K562 (cell line): ENCODE measurements at regions not wholly inside any gene's neighbourhood (a gene's known extent, or its start where the extent isn't known, plus 50 kb on each side); places are given as distances from the start of the nearest gene placed in this dataset.

Experiments
- ATAC-seq: fragments of 200-7000 bp; cut with Tn5 transposase; 3 replicates; pipeline ENCODE4 v1.9.1; 2020; ENCODE audit warnings: moderate library complexity
- BruUV-seq: library from RNA; stranded (reverse); fragments of 400-500 nt; replicated peaks from 2 replicates; lab custom pipeline; 2021; lab: Mats Ljungman, UMichigan
- CTCF ChIA-PET: fragments of 300-600 bp; formaldehyde crosslinking; extraction: SDS; loops from one replicate; lab custom pipeline; 2021; ENCODE audit warnings: low intra/inter-chr PET ratio; lab: Yijun Ruan, JAX
- POLR2A ChIA-PET: fragments of 300-600, 350-650 bp; sonication (Branson Sonifier 250); formaldehyde crosslinking; extraction: SDS; loops from one replicate; lab custom pipeline; 2021; ENCODE audit warnings: antibody characterized with exemption, inconsistent platforms; lab: Yijun Ruan, JAX
- DNase-seq, 4 experiments: peaks; one replicate each; pipeline versions ENCODE4 v3.0.0 to v3.0.0-alpha.2; 2011 to 2018; ENCODE audit warnings: low spot score in 3 of 4, mixed read lengths in 3 of 4; ENCODE audit errors: extremely low read depth in 1 of 4
- FAIRE-seq: peaks from 2 replicates; lab custom pipeline; 2011; peaks lifted over from hg19 to GRCh38; lab: Jason Lieb, UNC
- H2AFZ ChIP-seq: 2 replicates; pipeline ENCODE4 v1.6.0; 2011; ENCODE audit warnings: low read depth, low read length, control low read depth, inconsistent platforms
- H3K27ac ChIP-seq: fragments of 200-600 bp; 3 replicates; pipeline ENCODE4 v1.8.0; 2011; ENCODE audit warnings: low read depth, mild to moderate bottlenecking, control low read depth, inconsistent platforms, low read length, moderate library complexity, mixed read lengths; ENCODE audit errors: extremely low read depth
- H3K27me3 ChIP-seq, 2 experiments: fragments of 300-600 bp in 1 of 2; 2 replicates in 1 of 2; 3 replicates in 1 of 2; pipeline versions ENCODE4 v1.6.0 to v1.8.0; 2011; ENCODE audit warnings: inconsistent platforms in 2 of 2, low read length in 2 of 2, mild to moderate bottlenecking in 1 of 2, mixed read lengths in 1 of 2, moderate library complexity in 1 of 2; ENCODE audit not compliant: control insufficient read depth in 2 of 2, insufficient read depth in 2 of 2
- H3K36me3 ChIP-seq: fragments of 300-600 bp; 3 replicates; pipeline ENCODE4 v1.8.0; 2011; ENCODE audit warnings: mild to moderate bottlenecking, low read length, inconsistent platforms; ENCODE audit not compliant: control insufficient read depth, insufficient read depth
- H3K4me1 ChIP-seq, 2 experiments: fragments of 200-600 bp in 1 of 2; replicated peaks in 1 of 2; 2 replicates in 1 of 2; 3 replicates in 1 of 2; pipeline versions ENCODE4 v1.5.1 to v1.8.0; 2011; ENCODE audit warnings: inconsistent platforms in 2 of 2, low read length in 2 of 2, mild to moderate bottlenecking in 1 of 2, mixed read lengths in 1 of 2, moderate library complexity in 1 of 2; ENCODE audit not compliant: control insufficient read depth in 2 of 2, insufficient read depth in 2 of 2
- H3K4me2 ChIP-seq: 2 replicates; pipeline ENCODE4 v1.6.1; 2011; ENCODE audit warnings: low read length, control low read depth, inconsistent platforms, mixed read lengths; ENCODE audit not compliant: insufficient read depth
- H3K4me3 ChIP-seq: fragments of 200-600 bp; sonication (generic), shearing (Covaris generic); 2 replicates; pipeline ENCODE4 v1.5.1; 2016; ENCODE audit warnings: control low read depth, inconsistent platforms
- H3K79me2 ChIP-seq: fragments of 200-600 bp; 3 replicates; pipeline ENCODE4 v1.8.0; 2011; ENCODE audit warnings: low read length, inconsistent platforms; ENCODE audit not compliant: control insufficient read depth, insufficient read depth
- H3K9ac ChIP-seq, 2 experiments: 2 replicates each; pipeline versions ENCODE4 v1.6.0 to v1.6.1; 2011; ENCODE audit warnings: low read depth in 2 of 2, low read length in 2 of 2, control low read depth in 1 of 2, inconsistent platforms in 1 of 2, mild to moderate bottlenecking in 1 of 2, mixed read lengths in 1 of 2; ENCODE audit not compliant: insufficient read depth in 1 of 2
- H3K9me1 ChIP-seq: one replicate; pipeline ENCODE4 v1.6.0; 2011; ENCODE audit warnings: inconsistent platforms, mild to moderate bottlenecking, low read length, moderate library complexity; ENCODE audit not compliant: control insufficient read depth, insufficient read depth
- H3K9me3 ChIP-seq: replicated peaks from 2 replicates; pipeline ENCODE4 v1.5.1; 2011; ENCODE audit warnings: low read depth, low read length, inconsistent platforms; ENCODE audit not compliant: control insufficient read depth, insufficient read depth
- H4K20me1 ChIP-seq: replicated peaks from 2 replicates; pipeline ENCODE4 v1.6.1; 2011; ENCODE audit warnings: low read length, inconsistent platforms, mixed read lengths; ENCODE audit not compliant: control insufficient read depth, insufficient read depth
- FUS ChIP-seq: fragments of 200-400 bp; formaldehyde crosslinking; optimal IDR thresholded peaks from 2 replicates; pipeline ENCODE3; 2017; ENCODE audit warnings: low read depth, low read length
- HNRNPUL1 ChIP-seq: fragments of 200-400 bp; formaldehyde crosslinking; IDR thresholded peaks from 2 replicates; pipeline ENCODE4 v1.6.1; 2017; ENCODE audit warnings: low read length
- KAT7 ChIP-seq: sonication (generic); formaldehyde crosslinking; IDR thresholded peaks from 2 replicates; pipeline ENCODE4 v1.8.0; 2022; ENCODE audit warnings: missing genetic modification reagents, mild to moderate bottlenecking, borderline replicate concordance
- KDM2B ChIP-seq: fragments of 250-450 bp; sonication (Bioruptor Pico); IDR thresholded peaks from 2 replicates; pipeline ENCODE4 v1.8.0; 2021; ENCODE audit warnings: mild to moderate bottlenecking, moderate library complexity
- KLF16 ChIP-seq: IDR thresholded peaks from 2 replicates; pipeline ENCODE4 v1.6.1; 2016; ENCODE audit warnings: antibody characterized with exemption
- POLR2A ChIP-seq: fragments of 450-650 bp; conservative IDR thresholded peaks from 2 replicates; pipeline ENCODE4 v1.6.1; 2016
- SNIP1 ChIP-seq: fragments of 450-650 bp; IDR thresholded peaks from 2 replicates; pipeline ENCODE4 v1.7.1; 2017; ENCODE audit warnings: low read depth, mild to moderate bottlenecking
- ZNF197 ChIP-seq: fragments of 200-800 bp; sonication (Bioruptor generic); IDR thresholded peaks from 2 replicates; pipeline ENCODE4 v1.6.1; 2016; ENCODE audit warnings: low read depth, missing genetic modification characterization, missing compliant biosample characterization
- ZNF696 ChIP-seq: fragments of 250-450 bp; sonication (Bioruptor Pico); conservative IDR thresholded peaks from 2 replicates; pipeline ENCODE4 v1.4.0; 2020; ENCODE audit warnings: mild to moderate bottlenecking, moderate library complexity
- WGBS: fragments of 100-300 bp; shearing (Covaris generic); methylation state at CpG from one replicate; pipeline ENCODE4 v1.1.6; 2016; ENCODE audit warnings: low coverage, mixed read lengths; ENCODE audit not compliant: insufficient coverage; ENCODE audit errors: missing lambda C conversion rate; 5-methylcytosine and 5-hydroxymethylcytosine counted together
- in situ Hi-C: fragments of 300-500 bp; cut with MboI; formaldehyde crosslinking; loops from 4 replicates; pipeline ENCODE4 v1.15.0; 2018; ENCODE audit warnings: inconsistent platforms, mixed read lengths
- intact Hi-C: fragments of 100-400 bp; cut with micrococcal nuclease; formaldehyde crosslinking; loops from 2 replicates; pipeline ENCODE4 v1.14.2; 2022
- TF ChIP-seq, protein P1 (sequence below): sonication (generic); formaldehyde crosslinking; IDR thresholded peaks from 2 replicates; pipeline ENCODE4 v1.8.1; 2022; ENCODE audit warnings: missing genetic modification reagents
- TF ChIP-seq, protein P2 (sequence below): fragments of 250-450 bp; sonication (Bioruptor Pico); IDR thresholded peaks from 2 replicates; pipeline ENCODE4 v1.8.0; 2021; ENCODE audit warnings: borderline replicate concordance, mild to moderate bottlenecking, moderate library complexity; ENCODE audit not compliant: poor library complexity, severe bottlenecking
- TF ChIP-seq, protein P3 (sequence below), 2 experiments: IDR thresholded peaks in 1 of 2; conservative IDR thresholded peaks in 1 of 2; 2 replicates each; pipeline ENCODE4 v1.6.1; 2016; ENCODE audit warnings: low read depth in 2 of 2, mild to moderate bottlenecking in 1 of 2, missing compliant biosample characterization in 1 of 2, missing genetic modification characterization in 1 of 2, moderate library complexity in 1 of 2
- TF ChIP-seq, protein P4 (sequence below): fragments of 450-650 bp; IDR thresholded peaks from 2 replicates; pipeline ENCODE4 v1.6.1; 2018; ENCODE audit not compliant: partially characterized antibody

DNA sequence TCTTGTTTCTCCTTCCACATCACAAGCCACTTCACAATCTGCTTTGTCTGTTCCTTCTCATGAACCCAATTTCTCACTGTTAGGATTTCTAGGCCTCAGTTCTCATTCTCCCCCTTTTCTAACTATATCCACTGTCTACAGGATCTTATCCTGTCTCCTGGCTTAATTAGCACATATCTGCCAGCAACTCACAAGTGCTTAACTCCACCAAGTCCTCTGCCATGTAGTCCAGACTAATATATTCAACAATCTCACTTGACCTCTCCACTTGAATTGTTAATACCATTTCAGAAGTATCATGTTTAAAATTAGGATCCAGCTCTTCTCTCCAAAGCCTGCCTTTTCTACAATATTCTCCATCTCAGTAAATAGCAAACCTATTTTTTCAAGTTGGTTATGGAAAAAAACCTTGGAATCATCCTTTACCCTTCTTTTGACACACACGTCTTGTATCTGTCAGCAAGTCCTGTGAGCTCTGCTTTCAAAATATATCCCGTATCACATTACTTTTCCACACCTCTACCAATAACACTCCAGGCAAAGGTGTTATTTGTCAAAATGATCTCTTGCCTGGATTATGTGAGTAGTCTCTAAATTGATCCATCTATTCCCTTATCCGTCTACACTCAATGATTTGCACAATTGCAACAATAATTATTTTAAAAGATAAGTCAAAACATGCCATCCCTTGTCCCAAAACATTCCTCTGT is 127.2 kb upstream of the SLIT2 start:
- intact Hi-C loops = no loop called here
- ATAC-seq (no peak), FAIRE-seq (no peak), DNase-seq (no peak)
- ChIA-PET POLR2A (no interaction called here), CTCF (no interaction called here)
- BruUV-seq = no TSS peak
- no peak overlapping the region for H3K27ac ChIP-seq
- H3K79me2 ChIP-seq = no peaks in the 10 kb centered on the region
- no peaks in the 10 kb centered on the region; the same call in 1 of the 2 replicates for H3K9me3 ChIP-seq
- H3K4me3 ChIP-seq = no peak overlapping the region
- no peaks in the 10 kb centered on the region for H3K9me1 ChIP-seq
- H3K27me3 ChIP-seq = no peaks in the 10 kb centered on the region
- WGBS = 0% methylated on average over 3 of the region's 3 CpGs
- no peaks in the 10 kb centered on the region for H3K36me3 ChIP-seq
- H2AFZ ChIP-seq = no peak overlapping the region
- in situ Hi-C loops = no loop called here
- H4K20me1 ChIP-seq = no peaks in the 10 kb centered on the region
- H3K4me2 ChIP-seq = no peak overlapping the region
- H3K4me1 ChIP-seq = no peaks in the 10 kb centered on the region
- H3K9ac ChIP-seq = no peak overlapping the region
- TF ChIP-seq KLF16 (no peak), HNRNPUL1 (no peak), KDM2B (CRISPR knock-in tag) (no peak), SNIP1 (no peak), ZNF197 (CRISPR knock-in tag) (no peak), POLR2A (no peak), ZNF696 (CRISPR knock-in tag) (no peak), FUS (no peak), KAT7 (CRISPR knock-in tag) (no peak)
- TF ChIP-seq, protein P1, sequence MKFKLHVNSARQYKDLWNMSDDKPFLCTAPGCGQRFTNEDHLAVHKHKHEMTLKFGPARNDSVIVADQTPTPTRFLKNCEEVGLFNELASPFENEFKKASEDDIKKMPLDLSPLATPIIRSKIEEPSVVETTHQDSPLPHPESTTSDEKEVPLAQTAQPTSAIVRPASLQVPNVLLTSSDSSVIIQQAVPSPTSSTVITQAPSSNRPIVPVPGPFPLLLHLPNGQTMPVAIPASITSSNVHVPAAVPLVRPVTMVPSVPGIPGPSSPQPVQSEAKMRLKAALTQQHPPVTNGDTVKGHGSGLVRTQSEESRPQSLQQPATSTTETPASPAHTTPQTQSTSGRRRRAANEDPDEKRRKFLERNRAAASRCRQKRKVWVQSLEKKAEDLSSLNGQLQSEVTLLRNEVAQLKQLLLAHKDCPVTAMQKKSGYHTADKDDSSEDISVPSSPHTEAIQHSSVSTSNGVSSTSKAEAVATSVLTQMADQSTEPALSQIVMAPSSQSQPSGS (CRISPR knock-in tag) = no peak
- TF ChIP-seq, protein P2, sequence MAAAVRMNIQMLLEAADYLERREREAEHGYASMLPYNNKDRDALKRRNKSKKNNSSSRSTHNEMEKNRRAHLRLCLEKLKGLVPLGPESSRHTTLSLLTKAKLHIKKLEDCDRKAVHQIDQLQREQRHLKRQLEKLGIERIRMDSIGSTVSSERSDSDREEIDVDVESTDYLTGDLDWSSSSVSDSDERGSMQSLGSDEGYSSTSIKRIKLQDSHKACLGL (CRISPR knock-in tag) = no peak
- TF ChIP-seq, protein P3, sequence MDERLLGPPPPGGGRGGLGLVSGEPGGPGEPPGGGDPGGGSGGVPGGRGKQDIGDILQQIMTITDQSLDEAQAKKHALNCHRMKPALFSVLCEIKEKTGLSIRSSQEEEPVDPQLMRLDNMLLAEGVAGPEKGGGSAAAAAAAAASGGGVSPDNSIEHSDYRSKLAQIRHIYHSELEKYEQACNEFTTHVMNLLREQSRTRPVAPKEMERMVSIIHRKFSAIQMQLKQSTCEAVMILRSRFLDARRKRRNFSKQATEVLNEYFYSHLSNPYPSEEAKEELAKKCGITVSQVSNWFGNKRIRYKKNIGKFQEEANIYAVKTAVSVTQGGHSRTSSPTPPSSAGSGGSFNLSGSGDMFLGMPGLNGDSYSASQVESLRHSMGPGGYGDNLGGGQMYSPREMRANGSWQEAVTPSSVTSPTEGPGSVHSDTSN (CRISPR knock-in tag; IDR thresholded peaks at IDR 0.05; ENCODE audit: low read depth) = no peak
- TF ChIP-seq, protein P3 (tag; conservative IDR thresholded peaks at IDR 0.05; ENCODE audit: low read depth) = no peak
- TF ChIP-seq, protein P4, sequence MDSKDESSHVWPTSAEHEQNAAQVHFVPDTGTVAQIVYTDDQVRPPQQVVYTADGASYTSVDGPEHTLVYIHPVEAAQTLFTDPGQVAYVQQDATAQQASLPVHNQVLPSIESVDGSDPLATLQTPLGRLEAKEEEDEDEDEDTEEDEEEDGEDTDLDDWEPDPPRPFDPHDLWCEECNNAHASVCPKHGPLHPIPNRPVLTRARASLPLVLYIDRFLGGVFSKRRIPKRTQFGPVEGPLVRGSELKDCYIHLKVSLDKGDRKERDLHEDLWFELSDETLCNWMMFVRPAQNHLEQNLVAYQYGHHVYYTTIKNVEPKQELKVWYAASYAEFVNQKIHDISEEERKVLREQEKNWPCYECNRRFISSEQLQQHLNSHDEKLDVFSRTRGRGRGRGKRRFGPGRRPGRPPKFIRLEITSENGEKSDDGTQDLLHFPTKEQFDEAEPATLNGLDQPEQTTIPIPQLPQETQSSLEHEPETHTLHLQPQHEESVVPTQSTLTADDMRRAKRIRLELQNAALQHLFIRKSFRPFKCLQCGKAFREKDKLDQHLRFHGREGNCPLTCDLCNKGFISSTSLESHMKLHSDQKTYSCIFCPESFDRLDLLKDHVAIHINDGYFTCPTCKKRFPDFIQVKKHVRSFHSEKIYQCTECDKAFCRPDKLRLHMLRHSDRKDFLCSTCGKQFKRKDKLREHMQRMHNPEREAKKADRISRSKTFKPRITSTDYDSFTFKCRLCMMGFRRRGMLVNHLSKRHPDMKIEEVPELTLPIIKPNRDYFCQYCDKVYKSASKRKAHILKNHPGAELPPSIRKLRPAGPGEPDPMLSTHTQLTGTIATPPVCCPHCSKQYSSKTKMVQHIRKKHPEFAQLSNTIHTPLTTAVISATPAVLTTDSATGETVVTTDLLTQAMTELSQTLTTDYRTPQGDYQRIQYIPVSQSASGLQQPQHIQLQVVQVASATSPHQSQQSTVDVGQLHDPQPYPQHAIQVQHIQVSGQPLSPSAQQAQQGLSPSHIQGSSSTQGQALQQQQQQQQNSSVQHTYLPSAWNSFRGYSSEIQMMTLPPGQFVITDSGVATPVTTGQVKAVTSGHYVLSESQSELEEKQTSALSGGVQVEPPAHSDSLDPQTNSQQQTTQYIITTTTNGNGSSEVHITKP = no peak
